Endothelial cell of umbilical vein (primary cell): ENCODE measurements at regions not wholly inside any gene's neighbourhood (a gene's known extent, or its start where the extent isn't known, plus 50 kb on each side); places are given as distances from the start of the nearest gene placed in this dataset.

Source experiments
- BruUV-seq: library from RNA; stranded (reverse); fragments of 400-500 nt; replicated peaks from 2 replicates; lab custom pipeline; 2021; lab: Mats Ljungman, UMichigan
- CTCF ChIA-PET: fragments of 300-600, 350-600 bp; sonication (Branson Sonifier 250); formaldehyde crosslinking; loops from one replicate; lab custom pipeline; 2021; ENCODE audit warnings: antibody characterized with exemption, inconsistent platforms; lab: Charles Lee
- POLR2A ChIA-PET: fragments of 300-600, 350-600 bp; sonication (Branson Sonifier 250); formaldehyde crosslinking; loops from one replicate; lab custom pipeline; 2021; ENCODE audit warnings: antibody characterized with exemption, inconsistent platforms; lab: Charles Lee
- DNase-seq: peaks from one replicate; pipeline ENCODE4 v3.0.0-alpha.2; 2011; ENCODE audit warnings: low read depth, low spot score
- FAIRE-seq: peaks from 2 replicates; lab custom pipeline; 2011; peaks lifted over from hg19 to GRCh38; lab: Jason Lieb, UNC
- H2AFZ ChIP-seq: 2 replicates; pipeline ENCODE4 v1.6.0; 2012; ENCODE audit warnings: low read depth, low read length, control low read depth, inconsistent platforms
- H3K27ac ChIP-seq: 2 replicates; pipeline ENCODE4 v1.5.1; 2011; ENCODE audit warnings: low read depth, mild to moderate bottlenecking, control low read depth, low read length, moderate library complexity; ENCODE audit not compliant: insufficient read depth
- H3K27me3 ChIP-seq, 2 experiments: 2 replicates each; pipeline versions ENCODE4 v1.6.0 to v1.6.1; 2011; ENCODE audit warnings: low read length in 2 of 2, mixed read lengths in 1 of 2; ENCODE audit not compliant: control insufficient read depth in 2 of 2, insufficient read depth in 2 of 2
- H3K36me3 ChIP-seq, 2 experiments: 2 replicates in 1 of 2; 3 replicates in 1 of 2; pipeline ENCODE4 v1.5.1; 2011; ENCODE audit warnings: low read length in 2 of 2, mild to moderate bottlenecking in 1 of 2, moderate library complexity in 1 of 2; ENCODE audit not compliant: control insufficient read depth in 2 of 2, insufficient read depth in 2 of 2; ENCODE audit errors: extremely low read depth in 1 of 2
- H3K4me1 ChIP-seq: 3 replicates; pipeline ENCODE4 v1.5.1; 2011; ENCODE audit warnings: mild to moderate bottlenecking, low read length; ENCODE audit not compliant: control insufficient read depth, insufficient read depth; ENCODE audit errors: extremely low read depth
- H3K4me2 ChIP-seq: 2 replicates; pipeline ENCODE4 v1.6.1; 2011; ENCODE audit warnings: low read length, control low read depth, mixed read lengths; ENCODE audit not compliant: insufficient read depth
- H3K4me3 ChIP-seq, 3 experiments: fragments of 200-600 bp in 1 of 3; sonication (generic), shearing (Covaris generic) in 1 of 3; replicated peaks in 1 of 3; 2 replicates each; pipeline ENCODE4 v1.5.1; 2011 to 2016; ENCODE audit warnings: control low read depth in 3 of 3, low read length in 3 of 3, mild to moderate bottlenecking in 2 of 3, inconsistent platforms in 1 of 3, low read depth in 1 of 3, moderate library complexity in 1 of 3; ENCODE audit not compliant: insufficient read depth in 1 of 3
- H3K79me2 ChIP-seq: 2 replicates; pipeline ENCODE4 v1.6.0; 2012; ENCODE audit warnings: low read length, inconsistent platforms; ENCODE audit not compliant: control insufficient read depth, insufficient read depth
- H3K9ac ChIP-seq: replicated peaks from 2 replicates; pipeline ENCODE3; 2011; ENCODE audit warnings: low read length, control low read depth; ENCODE audit not compliant: insufficient read depth; ENCODE audit errors: extremely low read depth
- H3K9me1 ChIP-seq: replicated peaks from 3 replicates; pipeline ENCODE4 v1.6.0; 2011; ENCODE audit warnings: mild to moderate bottlenecking, low read length; ENCODE audit not compliant: control insufficient read depth, insufficient read depth; ENCODE audit errors: extremely low read depth
- H3K9me3 ChIP-seq: replicated peaks from 2 replicates; pipeline ENCODE4 v1.5.1; 2012; ENCODE audit warnings: low read length, inconsistent platforms; ENCODE audit not compliant: control insufficient read depth, insufficient read depth
- H4K20me1 ChIP-seq: replicated peaks from 2 replicates; pipeline ENCODE3; 2011; ENCODE audit warnings: mild to moderate bottlenecking, low read length; ENCODE audit not compliant: control insufficient read depth, insufficient read depth; ENCODE audit errors: extremely low read depth
- EZH2 ChIP-seq: IDR thresholded peaks from 2 replicates; pipeline ENCODE4 v1.6.1; 2012; ENCODE audit warnings: borderline replicate concordance, low read depth, mild to moderate bottlenecking, moderate library complexity, low read length, inconsistent platforms; ENCODE audit not compliant: severe bottlenecking
- FOS ChIP-seq: IDR thresholded peaks from 2 replicates; pipeline ENCODE4 v1.6.1; 2011; ENCODE audit warnings: mild to moderate bottlenecking, low read length, moderate library complexity, borderline replicate concordance; ENCODE audit not compliant: insufficient read depth
- GATA2 ChIP-seq: IDR thresholded peaks from 2 replicates; pipeline ENCODE4 v1.7.0; 2011; ENCODE audit warnings: low read depth, mild to moderate bottlenecking, moderate library complexity, mixed read lengths, low read length; ENCODE audit not compliant: insufficient read length, insufficient read depth
- JUN ChIP-seq: IDR thresholded peaks from 2 replicates; pipeline ENCODE4 v1.6.1; 2011; ENCODE audit warnings: borderline replicate concordance, low read depth; ENCODE audit not compliant: insufficient read length, insufficient read depth
- MYC ChIP-seq: IDR thresholded peaks from one replicate; pipeline ENCODE4 v1.6.1; 2011; ENCODE audit warnings: mild to moderate bottlenecking, low read depth, low read length
- POLR2A ChIP-seq: IDR thresholded peaks from 2 replicates; pipeline ENCODE4 v1.6.1; 2012; ENCODE audit warnings: low read depth, mild to moderate bottlenecking, control low read depth, low read length
- POLR2AphosphoS5 ChIP-seq: IDR thresholded peaks from 2 replicates; pipeline ENCODE4 v1.6.1; 2012; ENCODE audit warnings: low read depth, mild to moderate bottlenecking, control low read depth, low read length, moderate library complexity; ENCODE audit not compliant: insufficient read depth
- dilution Hi-C: fragments of 300-500 bp; cut with MboI; formaldehyde crosslinking; loops from one replicate; pipeline ENCODE4 v1.15.0; 2019; ENCODE audit warnings: low sequenced_read_pairs; ENCODE audit not compliant: extremely low pct_ligation_motif_present
- intact Hi-C: fragments of 100-400 bp; cut with micrococcal nuclease; formaldehyde crosslinking; loops from one replicate; pipeline ENCODE4 v1.10.0; 2022
- TF ChIP-seq, protein P1 (sequence below): IDR thresholded peaks from 2 replicates; pipeline ENCODE4 v1.6.1; 2011; ENCODE audit not compliant: insufficient read depth, insufficient read length
- TF ChIP-seq, protein P2 (sequence below), 2 donors: IDR thresholded peaks; 1 replicate in 1 of 2; 2 replicates in 1 of 2; pipeline ENCODE4 v1.5.1; 2011; ENCODE audit warnings: low read length in 2 of 2, mild to moderate bottlenecking in 2 of 2, moderate library complexity in 2 of 2, control low read depth in 1 of 2, inconsistent platforms in 1 of 2, low read depth in 1 of 2; ENCODE audit not compliant: insufficient read depth in 1 of 2; ENCODE audit errors: extremely low read depth in 1 of 2

DNA sequence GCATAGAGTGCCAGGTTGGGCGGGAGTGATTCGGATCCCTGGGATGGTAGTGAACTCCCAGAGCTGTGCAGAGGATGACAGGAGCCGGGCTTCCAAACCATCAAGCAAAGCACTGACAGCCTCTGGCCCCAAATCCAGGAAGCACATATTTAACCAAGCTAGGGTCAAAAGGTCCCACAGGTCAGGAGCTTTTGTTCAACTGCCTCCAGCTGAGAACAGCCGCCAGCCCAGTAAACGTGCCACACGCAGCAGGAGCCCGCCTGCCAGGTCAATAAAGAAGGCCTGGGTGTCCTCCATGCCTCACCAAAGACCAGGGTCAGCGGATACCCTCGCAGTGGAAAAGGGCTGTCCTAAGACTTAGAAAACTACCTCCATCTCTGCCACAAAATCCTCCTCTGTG lies 184.7 kb upstream of the LINGO1 start:
- Histone ChIP-seq H3K27me3 (peaks cover 34 to 42% of the 10 kb centered on the region in 2 experiments), H3K9me1 (no peaks in the 10 kb centered on the region), H3K36me3 (no peaks in the 10 kb centered on the region), H3K4me2 (no peak overlapping the region), H3K9ac (no peak overlapping the region), H2AFZ (no peak overlapping the region), H3K27ac (no peak overlapping the region), H3K79me2 (no peaks in the 10 kb centered on the region), H4K20me1 (no peaks in the 10 kb centered on the region), H3K4me1 (no peaks in the 10 kb centered on the region), H3K4me3 (no peak overlapping the region), H3K9me3 (no peaks in the 10 kb centered on the region)
- dilution Hi-C loops, result no loop called here
- ChIA-PET POLR2A (no interaction called here), CTCF (no interaction called here)
- no TSS peak for BruUV-seq
- FAIRE-seq (no peak), DNase-seq (no peak)
- TF ChIP-seq FOS (no peak), EZH2 (no peak), POLR2AphosphoS5 (no peak), JUN (no peak), POLR2A (no peak), GATA2 (no peak), MYC (no peak)
- TF ChIP-seq, protein P1, sequence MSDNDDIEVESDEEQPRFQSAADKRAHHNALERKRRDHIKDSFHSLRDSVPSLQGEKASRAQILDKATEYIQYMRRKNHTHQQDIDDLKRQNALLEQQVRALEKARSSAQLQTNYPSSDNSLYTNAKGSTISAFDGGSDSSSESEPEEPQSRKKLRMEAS, result no peak
- TF ChIP-seq, protein P2, sequence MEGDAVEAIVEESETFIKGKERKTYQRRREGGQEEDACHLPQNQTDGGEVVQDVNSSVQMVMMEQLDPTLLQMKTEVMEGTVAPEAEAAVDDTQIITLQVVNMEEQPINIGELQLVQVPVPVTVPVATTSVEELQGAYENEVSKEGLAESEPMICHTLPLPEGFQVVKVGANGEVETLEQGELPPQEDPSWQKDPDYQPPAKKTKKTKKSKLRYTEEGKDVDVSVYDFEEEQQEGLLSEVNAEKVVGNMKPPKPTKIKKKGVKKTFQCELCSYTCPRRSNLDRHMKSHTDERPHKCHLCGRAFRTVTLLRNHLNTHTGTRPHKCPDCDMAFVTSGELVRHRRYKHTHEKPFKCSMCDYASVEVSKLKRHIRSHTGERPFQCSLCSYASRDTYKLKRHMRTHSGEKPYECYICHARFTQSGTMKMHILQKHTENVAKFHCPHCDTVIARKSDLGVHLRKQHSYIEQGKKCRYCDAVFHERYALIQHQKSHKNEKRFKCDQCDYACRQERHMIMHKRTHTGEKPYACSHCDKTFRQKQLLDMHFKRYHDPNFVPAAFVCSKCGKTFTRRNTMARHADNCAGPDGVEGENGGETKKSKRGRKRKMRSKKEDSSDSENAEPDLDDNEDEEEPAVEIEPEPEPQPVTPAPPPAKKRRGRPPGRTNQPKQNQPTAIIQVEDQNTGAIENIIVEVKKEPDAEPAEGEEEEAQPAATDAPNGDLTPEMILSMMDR (IDR thresholded peaks at IDR 0.05; ENCODE audit: extremely low read depth in 1 of 2, insufficient read depth in 1 of 2, low read depth in 1 of 2, low read length in 2 of 2), result no peak
- intact Hi-C loops, result no loop called here
